BLaER1 (cell line): ENCODE measurements at regions not wholly inside any gene's neighbourhood (a gene's known extent, or its start where the extent isn't known, plus 50 kb on each side); places are given as distances from the start of the nearest gene placed in this dataset.

Source experiments
- H3K27ac ChIP-seq: shearing (Covaris generic); formaldehyde crosslinking; 2 replicates; pipeline ENCODE4 v1.8.1; 2022
- H3K27me3 ChIP-seq: shearing (Covaris generic); formaldehyde crosslinking; 2 replicates; pipeline ENCODE4 v1.8.1; 2022
- H3K36me3 ChIP-seq: shearing (Covaris generic); formaldehyde crosslinking; 2 replicates; pipeline ENCODE4 v1.8.1; 2022
- H3K4me1 ChIP-seq: shearing (Covaris generic); formaldehyde crosslinking; 2 replicates; pipeline ENCODE4 v1.8.1; 2022
- H3K4me2 ChIP-seq: shearing (Covaris generic); formaldehyde crosslinking; 2 replicates; pipeline ENCODE4 v1.8.1; 2022
- H3K4me3 ChIP-seq: shearing (Covaris generic); formaldehyde crosslinking; 2 replicates; pipeline ENCODE4 v1.8.1; 2022
- H3K9ac ChIP-seq: shearing (Covaris generic); formaldehyde crosslinking; 2 replicates; pipeline ENCODE4 v1.8.1; 2022
- H3K9me3 ChIP-seq: shearing (Covaris generic); formaldehyde crosslinking; 2 replicates; pipeline ENCODE4 v1.8.1; 2022
- H4K20me1 ChIP-seq: shearing (Covaris generic); formaldehyde crosslinking; 2 replicates; pipeline ENCODE4 v1.8.1; 2022
- Cebpa-rat ChIP-seq: shearing (Covaris generic); IDR thresholded peaks from 2 replicates; pipeline ENCODE4 v1.8.1; 2022

- no peaks in the 10 kb centered on the region for H3K27me3 ChIP-seq
- no peak overlapping the region for H3K9ac ChIP-seq
- no peaks in the 10 kb centered on the region for H3K9me3 ChIP-seq
- no peak overlapping the region for H3K4me3 ChIP-seq
- H3K4me1 ChIP-seq = peaks cover 8% of the 10 kb centered on the region
- H3K36me3 ChIP-seq = no peaks in the 10 kb centered on the region
- no peak overlapping the region for H3K27ac ChIP-seq
- no peaks in the 10 kb centered on the region for H4K20me1 ChIP-seq
- H3K4me2 ChIP-seq = no peak overlapping the region
- TF ChIP-seq Cebpa-rat = no peak
Observed at GRCh38 chr3:78406396-78406795, 1361.4 kb downstream of the ROBO1 start.

GRCh38 chr3:78410077-78410476, 1357.7 kb downstream of the ROBO1 start:
- Histone ChIP-seq H4K20me1 (no peaks in the 10 kb centered on the region), H3K4me1 (peaks cover 14% of the 10 kb centered on the region), H3K9me3 (no peaks in the 10 kb centered on the region), H3K4me3 (no peak overlapping the region), H3K27ac (no peak overlapping the region), H3K27me3 (no peaks in the 10 kb centered on the region), H3K36me3 (no peaks in the 10 kb centered on the region), H3K4me2 (no peak overlapping the region), H3K9ac (no peak overlapping the region)
- TF ChIP-seq Cebpa-rat = no peak

GRCh38 chr3:78414261-78414660, 1353.5 kb downstream of the ROBO1 start:
- peak overlapping the region; percentile 6 for H3K4me2 ChIP-seq

GRCh38 chr3:78420611-78421010, 1347.2 kb downstream of the ROBO1 start:
- Histone ChIP-seq H3K27me3 (no peaks in the 10 kb centered on the region), H4K20me1 (no peaks in the 10 kb centered on the region), H3K4me3 (no peak overlapping the region), H3K9ac (no peak overlapping the region), H3K4me2 (no peak overlapping the region), H3K9me3 (no peaks in the 10 kb centered on the region), H3K4me1 (no peaks in the 10 kb centered on the region), H3K27ac (no peak overlapping the region), H3K36me3 (no peaks in the 10 kb centered on the region)
- TF ChIP-seq Cebpa-rat = no peak

More at GRCh38 chr3:78414261-78414660, 1353.5 kb downstream of the ROBO1 start:
- no peaks in the 10 kb centered on the region for H3K36me3 ChIP-seq
- no peak for TF ChIP-seq Cebpa-rat
- no peak overlapping the region for H3K9ac ChIP-seq
- no peaks in the 10 kb centered on the region for H3K9me3 ChIP-seq
- H3K27me3 ChIP-seq = no peaks in the 10 kb centered on the region
- no peak overlapping the region for H3K27ac ChIP-seq
- H3K4me3 ChIP-seq = no peak overlapping the region
- no peaks in the 10 kb centered on the region for H4K20me1 ChIP-seq
- H3K4me1 ChIP-seq = 0 out of 2 replicates have a peak, but pooled peaks cover 9% of the 10 kb centered on the region

- Histone ChIP-seq H3K27me3 (no peaks in the 10 kb centered on the region), H3K4me1 (no peaks in the 10 kb centered on the region), H3K36me3 (no peaks in the 10 kb centered on the region), H3K9me3 (no peaks in the 10 kb centered on the region), H4K20me1 (no peaks in the 10 kb centered on the region), H3K9ac (no peak overlapping the region), H3K4me3 (no peak overlapping the region), H3K27ac (no peak overlapping the region), H3K4me2 (no peak overlapping the region)
- TF ChIP-seq Cebpa-rat = no peak
Observed at GRCh38 chr3:78421247-78421966, 1346.4 kb downstream of the ROBO1 start.

GRCh38 chr3:78424656-78425055, 1343.1 kb downstream of the ROBO1 start:
- Histone ChIP-seq H3K36me3 (no peaks in the 10 kb centered on the region), H3K27me3 (no peaks in the 10 kb centered on the region), H3K4me3 (no peak overlapping the region), H3K27ac (no peak overlapping the region), H3K4me2 (no peak overlapping the region), H3K9ac (no peak overlapping the region), H4K20me1 (no peaks in the 10 kb centered on the region), H3K4me1 (no peaks in the 10 kb centered on the region), H3K9me3 (no peaks in the 10 kb centered on the region)
- TF ChIP-seq Cebpa-rat = no peak

GRCh38 chr3:78426454-78426853, 1341.3 kb downstream of the ROBO1 start:
- no peak overlapping the region for H3K27ac ChIP-seq
- no peak overlapping the region for H3K9ac ChIP-seq
- H3K4me1 ChIP-seq = no peaks in the 10 kb centered on the region
- no peaks in the 10 kb centered on the region for H3K9me3 ChIP-seq
- no peaks in the 10 kb centered on the region for H4K20me1 ChIP-seq
- no peaks in the 10 kb centered on the region for H3K36me3 ChIP-seq
- no peak for TF ChIP-seq Cebpa-rat
- H3K27me3 ChIP-seq = no peaks in the 10 kb centered on the region
- H3K4me2 ChIP-seq = no peak overlapping the region
- no peak overlapping the region for H3K4me3 ChIP-seq

GRCh38 chr3:78427303-78427702, 1340.5 kb downstream of the ROBO1 start:
- Histone ChIP-seq H3K4me3 (no peak overlapping the region), H3K4me1 (no peaks in the 10 kb centered on the region), H3K9ac (no peak overlapping the region), H4K20me1 (no peaks in the 10 kb centered on the region), H3K9me3 (no peaks in the 10 kb centered on the region), H3K27me3 (no peaks in the 10 kb centered on the region), H3K4me2 (no peak overlapping the region), H3K27ac (no peak overlapping the region), H3K36me3 (no peaks in the 10 kb centered on the region)
- no peak for TF ChIP-seq Cebpa-rat

- Histone ChIP-seq H3K4me2 (no peak overlapping the region), H3K36me3 (no peaks in the 10 kb centered on the region), H3K4me1 (no peaks in the 10 kb centered on the region), H3K27ac (no peak overlapping the region), H3K9me3 (no peaks in the 10 kb centered on the region), H4K20me1 (no peaks in the 10 kb centered on the region), H3K27me3 (no peaks in the 10 kb centered on the region), H3K9ac (no peak overlapping the region), H3K4me3 (no peak overlapping the region)
- no peak for TF ChIP-seq Cebpa-rat
Observed at GRCh38 chr3:78430741-78431140, 1337.1 kb downstream of the ROBO1 start.

- Histone ChIP-seq H4K20me1 (no peaks in the 10 kb centered on the region), H3K9me3 (no peaks in the 10 kb centered on the region), H3K36me3 (no peaks in the 10 kb centered on the region), H3K4me1 (no peaks in the 10 kb centered on the region), H3K4me3 (no peak overlapping the region), H3K27me3 (no peaks in the 10 kb centered on the region), H3K4me2 (no peak overlapping the region), H3K27ac (no peak overlapping the region), H3K9ac (no peak overlapping the region)
- no peak for TF ChIP-seq Cebpa-rat
Observed at GRCh38 chr3:78434801-78435200, 1333.0 kb downstream of the ROBO1 start.

GRCh38 chr3:78455166-78455565, 1312.6 kb downstream of the ROBO1 start:
- H3K27me3 ChIP-seq = no peaks in the 10 kb centered on the region
- H3K27ac ChIP-seq = no peak overlapping the region
- no peak overlapping the region for H3K9ac ChIP-seq
- H3K36me3 ChIP-seq = no peaks in the 10 kb centered on the region
- H3K9me3 ChIP-seq = no peaks in the 10 kb centered on the region
- TF ChIP-seq Cebpa-rat = no peak
- H3K4me2 ChIP-seq = no peak overlapping the region
- H4K20me1 ChIP-seq = no peaks in the 10 kb centered on the region
- H3K4me3 ChIP-seq = no peak overlapping the region
- no peaks in the 10 kb centered on the region for H3K4me1 ChIP-seq
